T-helper 22 cell (primary cell): ENCODE measurements at regions not wholly inside any gene's neighbourhood (a gene's known extent, or its start where the extent isn't known, plus 50 kb on each side); places are given as distances from the start of the nearest gene placed in this dataset.
A peak's percentile ranks its signal among the peaks of the same experiment; 100 is the strongest.
"Not testable (repeated sequence)": the region's sequence is repeated elsewhere in the genome, so short reads cannot be mapped to it uniquely, and the experiment has no call there.

Experiments
- DNase-seq: peaks from one replicate; pipeline ENCODE4 v3.0.0-alpha.2; 2020; ENCODE audit warnings: low read depth

DNA sequence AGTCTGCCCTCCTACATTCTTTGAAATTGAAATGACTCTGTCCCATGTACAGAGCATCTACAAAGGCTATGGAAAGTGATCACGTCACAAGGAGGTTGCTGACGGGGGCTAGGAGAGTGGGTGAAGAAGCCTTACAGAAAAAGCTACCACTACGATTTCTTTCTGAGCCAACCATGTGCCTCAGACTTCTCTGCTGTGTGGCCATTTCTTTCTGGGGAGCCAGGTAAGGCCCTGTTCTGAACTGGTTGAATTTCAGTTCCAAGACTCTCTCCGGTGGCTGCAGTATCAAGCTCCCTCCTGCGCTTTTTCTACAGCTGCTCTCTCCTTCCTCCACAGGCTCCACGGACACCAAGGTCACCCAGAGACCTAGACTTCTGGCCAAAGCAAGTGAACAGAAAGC lies 112.5 kb upstream of the PRSS1 start:
- DNase-seq: peak; percentile 17

GRCh38 chr7:142636107-142636506 lies 113.2 kb upstream of the PRSS1 start:
- DNase-seq: not testable (repeated sequence)

GRCh38 chr7:142632271-142633134 lies 116.8 kb upstream of the PRSS1 start:
- DNase-seq: no peak

DNA sequence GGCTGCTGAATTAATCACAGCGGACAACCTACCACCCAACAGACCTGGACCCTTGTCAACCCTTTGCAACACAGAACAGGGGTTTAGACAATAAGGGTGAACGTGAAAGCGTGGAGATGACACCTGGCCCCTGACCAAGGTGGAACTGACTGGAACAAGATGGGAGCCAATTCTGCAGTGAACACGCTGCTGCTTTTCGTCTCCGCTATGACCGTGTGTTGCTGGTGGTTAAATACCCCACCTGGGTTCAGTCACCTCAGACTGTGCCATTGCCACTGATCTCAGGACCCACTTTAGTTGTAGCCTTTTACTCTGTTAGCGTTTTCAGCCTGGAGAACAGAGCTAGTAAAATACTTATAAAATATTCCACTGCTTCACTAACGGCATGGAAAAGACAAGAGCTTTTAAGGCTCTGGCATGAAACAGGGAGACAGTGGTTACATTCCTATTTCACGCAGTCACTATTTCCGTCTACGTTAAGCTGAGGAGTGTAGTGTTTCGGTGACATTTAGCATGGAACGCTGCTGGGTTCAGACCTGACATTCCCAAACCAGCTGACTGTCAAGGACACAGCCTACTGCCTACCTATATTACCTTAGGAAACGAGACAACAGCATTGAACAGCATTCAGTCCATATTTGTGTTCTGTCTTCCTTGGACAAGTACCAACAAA lies 119.5 kb upstream of the PRSS1 start:
- DNase-seq: no peak

DNA sequence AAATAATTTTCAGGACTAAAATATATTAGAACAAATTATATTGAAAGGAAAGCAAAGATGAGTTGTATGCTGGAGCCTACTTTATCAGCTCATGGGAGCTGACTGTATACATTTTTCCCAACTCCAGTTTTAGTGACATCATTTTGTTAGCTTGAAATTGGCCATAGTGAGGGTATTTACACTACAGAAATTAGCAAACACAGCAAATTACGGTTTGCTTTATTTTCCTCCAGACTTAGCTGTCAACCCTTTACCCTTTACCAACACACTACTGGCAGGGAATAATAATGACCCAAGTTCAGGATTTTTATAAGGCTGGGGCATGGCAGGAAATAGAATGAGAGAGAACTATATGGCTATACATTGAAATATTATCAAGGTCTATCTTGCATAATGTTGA lies 120.3 kb upstream of the PRSS1 start:
- no peak for DNase-seq

DNA sequence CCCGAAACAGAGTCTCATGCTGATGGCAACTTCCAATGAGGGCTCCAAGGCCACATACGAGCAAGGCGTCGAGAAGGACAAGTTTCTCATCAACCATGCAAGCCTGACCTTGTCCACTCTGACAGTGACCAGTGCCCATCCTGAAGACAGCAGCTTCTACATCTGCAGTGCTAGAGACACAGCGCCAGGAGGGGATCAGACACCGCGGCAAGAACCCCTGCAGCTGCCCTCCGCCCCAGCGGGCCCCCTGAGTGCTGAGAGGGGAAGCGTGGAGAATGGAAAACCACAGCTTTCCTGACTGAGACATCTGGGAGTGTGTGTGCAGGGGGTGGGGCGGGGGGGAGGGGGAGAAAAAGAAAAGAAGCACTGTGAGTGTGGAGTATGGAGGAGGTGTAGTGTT lies 122.0 kb upstream of the PRSS1 start:
- not testable (repeated sequence) for DNase-seq

DNA sequence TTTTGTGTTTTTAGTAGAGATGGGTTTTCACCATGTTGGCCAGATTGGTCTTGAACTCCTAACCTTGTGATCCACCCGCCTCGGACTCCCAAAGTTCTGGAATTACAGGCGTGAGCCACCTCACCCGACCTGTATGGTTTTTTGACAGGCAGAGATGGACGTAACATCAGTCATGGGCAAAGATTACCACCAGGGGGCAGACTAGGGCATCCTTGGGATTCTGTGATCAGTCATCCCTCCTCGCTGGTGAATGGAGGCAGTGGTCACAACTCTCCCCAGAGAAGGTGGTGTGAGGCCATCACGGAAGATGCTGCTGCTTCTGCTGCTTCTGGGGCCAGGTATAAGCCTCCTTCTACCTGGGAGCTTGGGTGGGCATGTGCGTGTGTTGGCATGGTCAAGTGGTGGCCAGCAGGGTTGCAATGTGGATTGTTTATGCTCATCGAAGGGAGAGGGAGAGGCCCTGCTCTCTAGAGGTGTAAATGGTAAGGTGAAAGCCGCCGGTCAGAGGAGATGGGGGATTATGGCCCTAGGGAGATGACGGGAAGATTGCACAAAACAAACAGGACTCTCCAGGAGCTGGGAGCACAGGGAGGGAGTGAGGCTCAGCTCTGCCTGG lies 122.7 kb upstream of the PRSS1 start:
- peak; percentile 29 for DNase-seq

DNA sequence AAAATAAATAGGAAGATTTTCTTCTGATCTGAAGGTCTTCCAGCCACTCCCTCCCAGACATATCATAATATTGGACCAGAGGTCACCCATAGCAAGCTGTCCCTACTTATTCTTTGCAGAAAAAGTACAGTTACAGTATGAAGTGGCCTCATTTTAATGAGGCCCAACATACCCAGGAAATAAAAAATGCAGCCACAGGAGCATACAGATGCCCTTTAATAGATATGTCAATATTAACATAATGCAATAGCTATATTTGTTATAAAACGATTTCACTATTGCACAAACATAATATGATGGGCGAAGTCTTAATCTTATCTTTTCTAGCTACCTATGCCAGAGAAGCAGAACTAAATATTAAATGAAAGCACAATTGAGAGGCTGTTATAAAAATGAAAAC lies 124.1 kb upstream of the PRSS1 start:
- DNase-seq: not testable (repeated sequence)

DNA sequence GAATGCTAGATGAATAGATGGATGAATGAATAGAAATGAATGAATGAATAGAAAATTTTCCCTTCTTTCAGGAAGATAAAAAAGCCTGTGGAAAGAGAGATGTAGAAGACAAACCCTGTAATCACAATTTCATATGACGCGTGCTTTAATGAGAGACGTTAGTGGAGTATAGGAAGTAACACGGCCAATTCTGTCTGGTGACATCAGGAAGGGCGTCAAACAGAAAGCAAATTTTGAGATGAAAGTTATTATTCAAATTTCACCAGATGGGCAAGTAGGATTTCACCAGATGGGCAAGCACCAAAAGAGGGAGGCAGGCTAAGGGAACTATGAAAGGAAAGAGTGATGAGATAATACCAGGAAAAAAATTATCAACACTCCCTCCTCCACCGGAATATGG lies 128.9 kb upstream of the PRSS1 start:
- no peak for DNase-seq

GRCh38 chr7:142618655-142619351 lies 130.5 kb upstream of the PRSS1 start:
- DNase-seq: no peak

GRCh38 chr7:142616842-142617241 lies 132.4 kb upstream of the PRSS1 start:
- no peak for DNase-seq

GRCh38 chr7:142616121-142616643 lies 133.1 kb upstream of the PRSS1 start:
- DNase-seq: no peak

DNA sequence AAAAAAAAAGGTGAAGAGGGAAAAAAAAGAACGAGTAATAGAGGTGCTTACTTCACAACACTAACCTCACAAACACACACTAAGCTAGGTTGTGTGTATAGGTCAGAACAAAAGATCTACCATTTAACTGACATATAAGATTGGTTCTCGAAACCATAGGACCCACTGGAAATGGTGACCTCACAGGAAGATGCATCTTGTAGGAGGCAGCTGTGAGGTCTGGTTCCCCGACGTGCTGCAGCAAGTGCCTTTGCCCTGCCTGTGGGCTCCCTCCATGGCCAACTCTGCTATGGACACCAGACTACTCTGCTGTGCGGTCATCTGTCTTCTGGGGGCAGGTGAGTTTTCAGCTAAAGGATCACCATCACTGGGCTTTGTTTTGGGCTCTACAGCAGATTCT lies 133.8 kb upstream of the PRSS1 start:
- no peak for DNase-seq

GRCh38 chr7:142614116-142614515 lies 135.2 kb upstream of the PRSS1 start:
- no peak for DNase-seq

DNA sequence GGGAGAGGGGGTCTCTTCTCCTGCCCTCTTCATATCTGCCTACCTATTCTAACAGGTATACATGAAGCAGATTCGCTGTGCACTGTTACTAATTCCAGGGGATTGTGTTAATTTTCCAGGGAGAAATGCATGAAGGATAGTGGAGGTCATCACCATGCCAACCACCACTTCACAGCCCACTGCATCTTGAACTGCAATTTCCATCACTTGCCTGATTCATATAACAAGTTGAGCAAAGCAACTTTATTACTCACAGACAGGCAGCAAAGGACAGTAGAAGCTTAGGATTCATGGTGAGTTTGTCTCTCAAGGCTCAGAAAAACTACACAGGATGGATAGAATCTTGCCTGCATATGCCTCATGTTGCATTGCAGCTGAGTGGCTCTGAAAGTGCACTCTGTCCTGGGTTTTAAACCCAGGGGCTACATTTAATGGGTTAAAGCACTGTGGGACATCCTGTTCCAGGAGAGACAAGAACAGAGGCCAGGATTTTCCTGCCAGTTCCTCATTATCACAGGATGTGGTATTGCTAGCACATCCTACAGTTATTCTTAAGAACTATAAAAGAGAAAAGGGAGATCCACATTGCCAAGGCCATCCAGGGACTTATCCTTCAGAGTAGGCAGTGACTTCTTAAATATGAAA lies 136.9 kb upstream of the PRSS1 start:
- no peak for DNase-seq

DNA sequence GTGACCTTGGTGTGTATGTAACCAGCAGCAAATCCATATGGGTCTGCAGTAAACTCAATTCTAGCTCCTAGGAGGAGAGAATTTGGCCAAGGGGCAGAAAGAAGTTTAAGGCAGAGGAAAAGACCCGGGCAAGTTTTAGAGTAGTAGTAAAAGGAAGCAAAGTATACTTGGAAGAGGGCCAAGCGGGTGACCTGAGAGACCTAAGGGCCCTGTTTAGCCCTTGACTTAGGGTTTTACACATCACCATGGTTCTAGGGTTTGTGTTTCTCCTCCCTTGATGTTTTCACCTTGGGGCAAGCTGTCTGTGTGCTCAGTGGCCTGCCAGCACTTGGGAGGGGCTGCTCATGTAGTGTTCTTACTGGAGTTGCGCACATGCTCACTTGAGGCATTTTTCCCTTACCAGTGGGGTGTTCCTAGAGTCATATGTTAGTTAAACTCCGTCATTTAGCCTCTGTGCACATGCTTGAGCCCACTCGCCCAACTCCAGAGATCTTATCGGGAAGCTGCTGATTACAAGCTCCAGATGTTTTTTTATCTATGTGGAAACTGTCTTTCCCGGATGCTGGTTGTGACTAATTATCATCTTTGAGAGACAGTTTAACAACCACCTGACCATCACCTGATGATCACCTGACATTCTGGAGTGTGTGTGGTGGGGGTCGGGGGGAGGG lies 137.6 kb upstream of the PRSS1 start:
- no peak for DNase-seq

- DNase-seq: no peak
Observed at GRCh38 chr7:142608630-142609428, 140.4 kb upstream of the PRSS1 start.

DNA sequence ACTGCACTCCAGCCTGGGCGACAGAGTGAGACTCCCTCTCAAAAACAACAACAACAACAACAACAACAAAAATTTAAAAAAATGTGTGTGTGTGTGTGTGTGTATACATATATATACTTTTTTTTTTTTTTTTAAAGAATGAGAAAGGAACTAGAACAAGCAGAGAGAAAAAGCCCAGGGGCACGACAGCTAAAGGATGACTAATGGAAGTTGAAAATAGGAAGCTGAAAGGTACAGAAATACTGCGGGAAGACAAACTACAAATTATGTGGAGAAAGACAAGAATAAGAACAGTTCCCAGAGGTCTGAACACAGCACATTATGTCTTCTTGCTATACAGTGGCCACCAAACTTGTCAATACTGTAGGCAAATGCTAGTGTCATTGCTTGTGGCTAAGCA lies 141.9 kb upstream of the PRSS1 start:
- no peak for DNase-seq

DNA sequence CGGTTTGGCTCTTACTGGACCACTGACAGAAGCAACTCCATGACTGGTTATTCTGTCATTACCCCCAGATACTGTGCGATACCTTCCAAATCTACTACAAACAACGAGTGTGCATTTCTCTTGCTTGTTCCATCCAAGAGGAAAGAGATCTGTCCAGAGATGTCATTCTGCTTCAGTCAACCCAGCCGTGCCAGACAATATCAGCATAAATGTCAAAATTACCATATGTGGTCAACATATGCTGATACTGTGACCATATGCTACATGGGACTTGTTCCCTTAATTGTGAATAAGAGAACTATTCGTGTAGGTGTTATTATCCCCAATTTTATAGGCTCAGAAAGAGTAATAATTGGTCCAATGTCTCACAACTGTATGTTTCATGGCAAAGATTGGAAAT lies 143.2 kb upstream of the PRSS1 start:
- DNase-seq: no peak

DNA sequence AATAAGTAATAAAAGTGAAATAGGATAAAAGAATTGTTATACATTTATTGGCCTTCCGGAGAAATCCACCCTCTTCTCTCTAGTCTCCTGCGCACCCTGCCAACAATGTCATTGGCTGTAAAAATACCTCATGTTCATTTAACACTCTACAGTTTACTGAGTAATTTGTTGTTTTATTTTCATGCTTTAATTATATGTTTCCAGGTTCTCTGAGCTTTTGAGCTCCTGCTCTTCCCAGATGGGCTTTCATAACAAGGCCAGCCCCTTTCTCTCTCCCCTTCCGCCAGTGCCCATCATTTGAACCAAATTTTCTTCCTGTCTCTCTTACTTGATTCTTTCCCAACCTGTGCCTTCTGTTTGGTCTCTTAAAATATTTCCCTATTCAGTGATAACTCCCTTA lies 144.6 kb upstream of the PRSS1 start:
- no peak for DNase-seq
